Thyroid gland (tissue), 4 donors: ENCODE measurements at regions not wholly inside any gene's neighbourhood (a gene's known extent, or its start where the extent isn't known, plus 50 kb on each side); places are given as distances from the start of the nearest gene placed in this dataset.

ENCODE experiments used
- DNase-seq, 2 donors: peaks; one replicate each; pipeline ENCODE4 v3.0.0-alpha.2; 2019
- H3K27ac ChIP-seq, 3 donors: fragments of 200-600 bp; sonication (generic); 1 replicate in 2 of 3; 2 replicates in 1 of 3; pipeline ENCODE4 v1.5.1; 2016 to 2019; ENCODE audit warnings: mild to moderate bottlenecking in 1 of 3, moderate library complexity in 1 of 3
- H3K27me3 ChIP-seq: fragments of 200-600 bp; sonication (generic); one replicate; pipeline ENCODE4 v1.5.1; 2019
- H3K36me3 ChIP-seq, 2 donors: fragments of 200-600 bp; sonication (generic); one replicate each; pipeline ENCODE4 v1.5.1; 2016 to 2019
- H3K4me1 ChIP-seq, 2 donors: fragments of 200-600 bp; sonication (generic); one replicate each; pipeline ENCODE4 v1.5.1; 2017 to 2019
- H3K4me3 ChIP-seq, 3 donors: fragments of 200-600 bp; sonication (generic); replicated peaks in 1 of 3; 1 replicate in 2 of 3; 2 replicates in 1 of 3; pipeline ENCODE4 v1.5.1; 2016; ENCODE audit warnings: mild to moderate bottlenecking in 1 of 3
- H3K9me3 ChIP-seq: fragments of 200-600 bp; sonication (generic); one replicate; pipeline ENCODE4 v1.5.1; 2017
- POLR2A ChIP-seq, 2 donors: fragments of 450-650 bp; IDR thresholded peaks; one replicate each; pipeline ENCODE4 v1.6.1; 2017; ENCODE audit warnings: antibody characterized with exemption in 2 of 2, mild to moderate bottlenecking in 2 of 2, moderate library complexity in 1 of 2
- WGBS, 2 donors: methylation state at CpG; one replicate each; pipeline ENCODE4 v1.1.5; 2017; 5-methylcytosine and 5-hydroxymethylcytosine counted together
- intact Hi-C: fragments of 100-400 bp; cut with DNase I; formaldehyde crosslinking; loops from one replicate; pipeline ENCODE4 v1.15.1; 2023
- TF ChIP-seq, protein P1 (sequence below), 6 experiments: fragments of 200-600 bp in 3 of 6; fragments of 450-650 bp in 3 of 6; sonication (generic) in 3 of 6; IDR thresholded peaks; one replicate each; pipeline ENCODE4 v1.5.1; 2016 to 2019; ENCODE audit warnings: antibody characterized with exemption in 6 of 6, mild to moderate bottlenecking in 2 of 6, inconsistent platforms in 1 of 6, moderate library complexity in 1 of 6

DNA sequence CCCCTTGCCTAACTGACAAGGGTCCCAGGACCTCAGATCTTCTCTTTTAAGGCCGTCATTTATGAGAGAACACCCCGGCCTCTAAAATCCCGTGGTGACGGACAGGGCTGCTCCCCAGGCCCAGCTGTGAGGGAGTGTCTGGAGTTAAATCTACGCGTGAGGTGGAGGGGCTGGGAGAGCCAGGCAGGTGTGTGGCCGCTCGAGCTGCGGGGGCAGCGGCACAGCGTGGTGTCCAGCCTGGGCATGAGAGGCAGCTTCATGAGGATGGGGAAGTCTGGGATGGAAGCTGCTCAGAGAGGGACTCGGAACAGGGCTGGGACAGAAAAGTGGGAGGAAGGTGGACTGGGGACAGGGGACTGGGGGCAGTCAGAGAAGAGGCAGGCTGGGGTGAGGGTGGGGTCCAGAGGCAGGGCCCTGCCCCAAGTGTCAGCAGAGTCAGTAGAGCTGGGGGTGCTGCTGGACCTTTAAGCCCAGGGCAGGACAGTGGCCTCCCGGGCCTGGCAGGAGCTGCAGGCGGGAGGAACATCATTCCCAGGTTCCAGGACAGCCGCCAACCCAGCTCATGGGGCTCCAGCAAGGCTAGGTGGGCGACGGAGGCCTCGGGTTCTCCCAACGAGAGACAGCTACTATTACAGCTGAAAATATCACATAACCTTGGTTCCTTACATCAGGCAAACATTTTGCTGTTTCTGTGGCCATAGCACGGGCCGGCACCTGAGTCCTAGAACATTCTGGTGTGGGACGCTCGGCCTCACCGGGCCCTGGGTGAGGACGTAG, 55.2 kb downstream of the JAKMIP3 start:
- H3K4me1 ChIP-seq: no peaks in the 10 kb centered on the region
- H3K9me3 ChIP-seq: no peaks in the 10 kb centered on the region
- 80 to 87% methylated on average over 19 to 24 of the region's 25 CpGs for WGBS, 2 donors
- no peaks in the 10 kb centered on the region for H3K27me3 ChIP-seq
- TF ChIP-seq, protein P1, sequence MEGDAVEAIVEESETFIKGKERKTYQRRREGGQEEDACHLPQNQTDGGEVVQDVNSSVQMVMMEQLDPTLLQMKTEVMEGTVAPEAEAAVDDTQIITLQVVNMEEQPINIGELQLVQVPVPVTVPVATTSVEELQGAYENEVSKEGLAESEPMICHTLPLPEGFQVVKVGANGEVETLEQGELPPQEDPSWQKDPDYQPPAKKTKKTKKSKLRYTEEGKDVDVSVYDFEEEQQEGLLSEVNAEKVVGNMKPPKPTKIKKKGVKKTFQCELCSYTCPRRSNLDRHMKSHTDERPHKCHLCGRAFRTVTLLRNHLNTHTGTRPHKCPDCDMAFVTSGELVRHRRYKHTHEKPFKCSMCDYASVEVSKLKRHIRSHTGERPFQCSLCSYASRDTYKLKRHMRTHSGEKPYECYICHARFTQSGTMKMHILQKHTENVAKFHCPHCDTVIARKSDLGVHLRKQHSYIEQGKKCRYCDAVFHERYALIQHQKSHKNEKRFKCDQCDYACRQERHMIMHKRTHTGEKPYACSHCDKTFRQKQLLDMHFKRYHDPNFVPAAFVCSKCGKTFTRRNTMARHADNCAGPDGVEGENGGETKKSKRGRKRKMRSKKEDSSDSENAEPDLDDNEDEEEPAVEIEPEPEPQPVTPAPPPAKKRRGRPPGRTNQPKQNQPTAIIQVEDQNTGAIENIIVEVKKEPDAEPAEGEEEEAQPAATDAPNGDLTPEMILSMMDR (IDR thresholded peaks at IDR 0.05): no peak
- TF ChIP-seq POLR2A (IDR thresholded peaks at IDR 0.05): no peak
- H3K4me3 ChIP-seq: no peak overlapping the region
- no peak overlapping the region for H3K27ac ChIP-seq
- no peaks in the 10 kb centered on the region for H3K36me3 ChIP-seq
- no peak for DNase-seq
- intact Hi-C loops: no loop called here

DNA sequence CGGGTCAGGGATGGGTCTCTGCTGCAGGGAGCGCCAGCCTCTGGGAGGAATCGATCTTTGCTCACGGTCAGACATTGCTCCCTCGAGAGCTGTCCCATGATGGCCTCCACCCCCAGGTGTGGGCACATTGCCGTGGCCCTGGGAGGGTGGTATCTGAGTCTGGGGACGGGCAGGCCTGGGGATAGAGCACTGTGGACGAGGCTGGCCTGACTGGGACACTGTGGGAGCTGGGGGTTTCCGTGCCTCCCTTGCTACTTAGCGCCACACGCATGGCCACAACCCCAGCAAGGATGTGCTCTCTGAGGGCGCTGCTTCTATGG, 55.7 kb downstream of the JAKMIP3 start:
- Histone ChIP-seq H3K27me3 (no peaks in the 10 kb centered on the region), H3K4me3 (no peak overlapping the region), H3K27ac (no peak overlapping the region), H3K36me3 (no peaks in the 10 kb centered on the region), H3K9me3 (no peaks in the 10 kb centered on the region), H3K4me1 (no peaks in the 10 kb centered on the region)
- intact Hi-C loops: no loop called here
- TF ChIP-seq POLR2A (IDR thresholded peaks at IDR 0.05): no peak
- TF ChIP-seq, protein P1 (IDR thresholded peaks at IDR 0.05): no peak
- DNase-seq: no peak
- WGBS, 2 donors: 90 to 97% methylated on average over 12 of the region's 12 CpGs

DNA sequence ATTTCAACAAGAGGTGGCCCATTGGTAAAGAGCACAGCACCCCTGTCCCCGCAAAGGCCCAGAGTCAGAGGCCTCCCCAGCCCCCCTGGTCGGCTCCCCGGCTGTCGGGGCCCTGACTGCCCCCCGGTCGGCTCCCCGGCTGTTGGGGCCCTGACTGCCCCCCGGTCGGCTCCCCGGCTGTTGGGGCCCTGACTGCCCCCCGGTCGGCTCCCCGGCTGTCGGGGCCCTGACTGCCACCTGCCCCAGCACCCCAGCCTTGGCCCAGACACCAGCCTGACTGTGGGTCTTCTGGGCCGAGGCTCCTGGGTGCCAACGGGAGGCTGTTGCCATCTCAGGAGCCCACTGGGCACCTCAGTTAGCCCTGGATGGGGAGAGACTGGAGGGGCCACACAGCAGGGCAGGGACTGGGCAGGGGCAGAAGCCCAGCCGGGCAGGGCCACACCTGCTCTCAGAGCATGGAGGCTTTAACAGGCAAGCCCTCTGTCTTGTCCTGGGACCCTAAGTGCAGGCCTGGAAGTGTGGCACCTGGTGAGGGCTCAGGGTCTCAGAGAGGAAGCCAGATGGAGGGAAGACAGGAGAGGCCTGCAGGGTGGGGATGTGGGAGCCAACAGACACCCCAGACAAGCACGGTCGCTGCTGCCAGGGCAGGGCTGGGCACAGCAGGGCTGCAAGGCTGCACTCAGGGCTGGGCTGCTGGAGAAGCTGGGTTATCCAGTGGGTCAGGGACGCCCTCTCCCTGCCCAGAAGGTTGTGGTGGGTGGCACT, 56.5 kb downstream of the JAKMIP3 start:
- Histone ChIP-seq H3K4me1 (no peaks in the 10 kb centered on the region), H3K9me3 (no peaks in the 10 kb centered on the region), H3K36me3 (no peaks in the 10 kb centered on the region), H3K27ac (no peak overlapping the region), H3K27me3 (no peaks in the 10 kb centered on the region), H3K4me3 (no peak overlapping the region)
- no peak for TF ChIP-seq POLR2A (IDR thresholded peaks at IDR 0.05)
- TF ChIP-seq, protein P1 (IDR thresholded peaks at IDR 0.05): no peak
- 90 to 100% methylated on average over 1 to 13 of the region's 20 CpGs for WGBS, 2 donors
- DNase-seq: no peak
- intact Hi-C loops: no loop called here

- no peak for DNase-seq
- TF ChIP-seq, protein P1 (IDR thresholded peaks at IDR 0.05): no peak
- TF ChIP-seq POLR2A (IDR thresholded peaks at IDR 0.05): no peak
Observed at GRCh38 chr10:132122939-132123445, 57.2 kb downstream of the JAKMIP3 start.

GRCh38 chr10:132123606-132124005, 57.9 kb downstream of the JAKMIP3 start:
- 86 to 88% methylated on average over 4 to 8 of the region's 8 CpGs for WGBS, 2 donors
- no peak overlapping the region for H3K4me3 ChIP-seq
- no peak overlapping the region for H3K27ac ChIP-seq
- TF ChIP-seq POLR2A (IDR thresholded peaks at IDR 0.05): no peak
- TF ChIP-seq, protein P1 (IDR thresholded peaks at IDR 0.05): no peak
- DNase-seq: no peak
- intact Hi-C loops: no loop called here
- no peaks in the 10 kb centered on the region for H3K36me3 ChIP-seq
- H3K9me3 ChIP-seq: no peaks in the 10 kb centered on the region
- H3K27me3 ChIP-seq: no peaks in the 10 kb centered on the region
- no peaks in the 10 kb centered on the region for H3K4me1 ChIP-seq

More at GRCh38 chr10:132122939-132123445, 57.2 kb downstream of the JAKMIP3 start:
- intact Hi-C loops: no loop called here
- H3K36me3 ChIP-seq: no peaks in the 10 kb centered on the region
- WGBS, 2 donors: 82 to 84% methylated on average over 10 to 18 of the region's 19 CpGs
- H3K9me3 ChIP-seq: no peaks in the 10 kb centered on the region
- no peaks in the 10 kb centered on the region for H3K27me3 ChIP-seq
- no peaks in the 10 kb centered on the region for H3K4me1 ChIP-seq
- no peak overlapping the region for H3K4me3 ChIP-seq
- no peak overlapping the region for H3K27ac ChIP-seq
